ENCODE measurements at regions not wholly inside any gene's neighbourhood (a gene's known extent, or its start where the extent isn't known, plus 50 kb on each side); places are given as distances from the start of the nearest gene placed in this dataset.

DNA sequence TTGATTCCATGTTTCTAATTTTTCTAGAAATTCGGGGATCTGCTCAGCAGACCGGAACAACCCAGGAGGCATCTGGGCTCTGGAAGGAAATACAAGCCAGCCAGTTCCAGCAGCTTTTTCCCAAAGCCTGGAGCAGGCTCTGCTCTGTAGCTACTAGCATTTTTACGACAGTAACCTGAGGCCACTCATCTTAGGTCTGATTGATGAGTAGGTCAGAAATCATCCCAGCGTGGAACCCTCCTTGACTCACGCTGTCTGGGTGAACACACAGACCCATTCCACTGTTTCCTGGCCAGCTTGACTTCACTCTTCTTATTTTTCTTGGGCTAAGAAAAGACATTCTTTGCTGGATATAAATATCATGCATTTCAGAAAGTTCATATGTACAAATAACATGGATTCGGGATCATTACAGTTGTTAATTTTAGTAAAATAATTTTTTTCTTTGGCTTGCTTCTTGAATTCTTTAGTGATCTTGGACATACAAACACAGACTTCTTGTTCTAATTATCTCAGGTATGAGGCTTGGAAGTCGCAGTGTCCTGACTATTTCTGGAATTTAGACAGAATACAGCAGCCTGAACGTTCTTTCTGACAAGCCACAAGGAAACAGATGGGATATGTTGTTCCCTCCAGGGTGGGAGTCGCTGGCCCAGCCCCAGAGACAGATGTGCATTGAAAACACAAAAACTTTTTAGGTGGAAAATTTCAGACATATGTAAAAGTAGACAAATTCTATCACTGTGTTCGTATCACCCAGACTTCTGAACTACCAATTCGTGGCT lies 54.6 kb upstream of the PITRM1 start:
- DNase-seq (ENCODE audit: low spot score), result no peak

DNA sequence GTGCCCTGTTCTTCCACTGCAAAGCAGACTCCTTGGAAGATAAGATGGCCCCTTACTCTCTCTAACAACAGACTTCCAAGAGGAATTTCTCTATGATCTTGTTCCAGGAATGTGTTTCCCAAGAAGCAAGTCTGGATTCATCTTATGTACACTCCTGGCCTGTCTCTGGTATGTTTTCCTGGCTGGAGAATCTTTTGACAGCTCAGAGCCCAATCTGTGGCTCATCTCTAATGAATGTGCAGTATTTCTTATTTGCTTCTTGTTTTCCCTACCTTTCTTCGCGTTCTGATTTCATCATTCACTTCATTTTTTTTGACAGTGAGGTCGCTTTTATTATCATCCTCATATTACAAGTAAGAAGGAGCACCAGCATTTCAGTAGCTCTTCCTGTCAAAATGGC lies 53.0 kb upstream of the PITRM1 start:
- DNase-seq (ENCODE audit: low spot score), result no peak

DNA sequence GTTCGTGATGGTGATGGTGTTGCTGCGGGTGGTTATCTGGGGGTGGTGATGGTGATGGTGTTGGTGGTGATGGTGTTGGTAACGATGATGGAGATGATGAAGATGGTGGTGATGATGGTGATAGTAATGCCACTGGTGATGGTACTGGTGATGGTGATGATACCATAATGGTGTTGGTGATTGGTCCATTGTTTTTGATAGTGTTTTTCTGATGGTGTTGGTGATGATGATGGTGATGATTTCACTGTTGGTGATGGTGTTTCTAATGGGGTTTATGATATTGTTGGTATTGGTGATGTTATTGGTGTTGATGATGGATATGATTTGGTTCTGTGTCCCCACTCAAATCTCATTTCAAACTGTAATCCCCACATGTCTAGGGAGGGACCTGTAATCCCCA lies 51.7 kb upstream of the PITRM1 start:
- DNase-seq (ENCODE audit: low spot score), result no peak

DNA sequence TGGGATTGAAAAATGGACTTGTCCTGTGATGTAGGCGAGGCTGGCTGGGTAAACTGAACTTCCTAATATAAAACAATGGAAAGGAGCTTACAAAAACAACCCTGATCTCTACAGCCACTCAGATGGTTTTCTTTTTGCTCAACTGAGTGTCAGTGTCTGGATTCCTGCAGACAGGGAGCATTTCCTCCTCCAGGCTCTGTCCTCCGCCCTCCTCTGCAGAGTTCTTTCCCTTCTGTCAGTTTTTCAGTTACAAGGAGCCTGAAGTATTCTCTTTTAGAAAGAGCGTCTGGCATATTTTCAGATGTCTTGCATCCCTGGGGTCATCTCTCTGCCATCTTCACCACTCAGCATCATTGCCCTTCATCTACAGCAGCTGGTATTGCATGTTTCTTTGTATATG lies 50.0 kb upstream of the PITRM1 start:
- DNase-seq (ENCODE audit: low spot score), result no peak

All from mesenteric fat pad (tissue), 1 donor.